Peyer's patch (tissue), 4 donors: ENCODE measurements at regions not wholly inside any gene's neighbourhood (a gene's known extent, or its start where the extent isn't known, plus 50 kb on each side); places are given as distances from the start of the nearest gene placed in this dataset.
"Not testable (repeated sequence)": the region's sequence is repeated elsewhere in the genome, so short reads cannot be mapped to it uniquely, and the experiment has no call there.

ENCODE experiments used
- DNase-seq, 3 donors: peaks; one replicate each; pipeline ENCODE4 v3.0.0-alpha.2; 2017 to 2019
- H3K27ac ChIP-seq, 4 donors: fragments of 200-600 bp; sonication (generic); one replicate each; pipeline ENCODE4 v1.5.1; 2016 to 2019
- H3K27me3 ChIP-seq, 2 donors: fragments of 200-600 bp; sonication (generic); one replicate each; pipeline ENCODE4 v1.5.1; 2019
- H3K36me3 ChIP-seq, 3 donors: fragments of 200-600 bp; sonication (generic); one replicate each; pipeline ENCODE4 v1.5.1; 2016 to 2019
- H3K4me1 ChIP-seq, 4 donors: fragments of 200-600 bp; sonication (generic); one replicate each; pipeline ENCODE4 v1.5.1; 2016 to 2019
- H3K4me3 ChIP-seq, 4 donors: fragments of 200-600 bp; sonication (generic); 1 replicate in 3 of 4; 2 replicates in 1 of 4; pipeline ENCODE4 v1.5.1; 2016 to 2019; ENCODE audit warnings: mild to moderate bottlenecking in 1 of 4
- H3K9me3 ChIP-seq, 4 donors: fragments of 200-600 bp; sonication (generic); one replicate each; pipeline ENCODE4 v1.5.1; 2016 to 2019; ENCODE audit warnings: mild to moderate bottlenecking in 1 of 4
- POLR2A ChIP-seq, 2 donors: fragments of 450-650 bp; IDR thresholded peaks; one replicate each; pipeline ENCODE4 v1.5.1; 2017; ENCODE audit warnings: antibody characterized with exemption in 2 of 2, mild to moderate bottlenecking in 2 of 2, moderate library complexity in 2 of 2
- TF ChIP-seq, protein P1 (sequence below), 6 experiments: fragments of 450-650 bp in 4 of 6; fragments of 200-600 bp in 2 of 6; sonication (generic) in 1 of 6; IDR thresholded peaks; one replicate each; pipeline ENCODE4 v1.5.1; 2017 to 2019; ENCODE audit warnings: antibody characterized with exemption in 6 of 6, mild to moderate bottlenecking in 3 of 6, moderate library complexity in 1 of 6

DNA sequence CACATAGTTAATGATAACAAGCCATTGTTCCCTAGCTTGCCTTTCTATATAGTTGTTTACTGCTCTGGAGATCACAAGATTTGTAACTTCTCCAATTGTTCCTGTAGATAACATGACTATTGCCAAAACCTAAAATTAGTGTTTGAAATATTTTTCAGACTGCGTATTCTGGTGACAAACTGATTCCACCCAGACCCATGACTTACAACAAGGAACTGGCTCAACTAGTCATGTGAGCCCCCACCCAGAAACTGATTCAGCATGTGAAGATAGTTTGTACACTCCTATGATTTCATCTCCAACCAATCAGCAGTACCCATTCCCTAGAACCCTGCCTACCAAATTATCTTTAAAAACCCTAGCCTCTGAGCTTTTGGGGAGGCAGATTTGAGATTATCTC lies 131.4 kb upstream of the BCL9 start:
- no peak for DNase-seq
- no peak overlapping the region for H3K4me3 ChIP-seq
- no peak overlapping the region for H3K27ac ChIP-seq
- H3K4me1 ChIP-seq, result no peaks in the 10 kb centered on the region
- no peaks in the 10 kb centered on the region for H3K36me3 ChIP-seq
- TF ChIP-seq, protein P1, sequence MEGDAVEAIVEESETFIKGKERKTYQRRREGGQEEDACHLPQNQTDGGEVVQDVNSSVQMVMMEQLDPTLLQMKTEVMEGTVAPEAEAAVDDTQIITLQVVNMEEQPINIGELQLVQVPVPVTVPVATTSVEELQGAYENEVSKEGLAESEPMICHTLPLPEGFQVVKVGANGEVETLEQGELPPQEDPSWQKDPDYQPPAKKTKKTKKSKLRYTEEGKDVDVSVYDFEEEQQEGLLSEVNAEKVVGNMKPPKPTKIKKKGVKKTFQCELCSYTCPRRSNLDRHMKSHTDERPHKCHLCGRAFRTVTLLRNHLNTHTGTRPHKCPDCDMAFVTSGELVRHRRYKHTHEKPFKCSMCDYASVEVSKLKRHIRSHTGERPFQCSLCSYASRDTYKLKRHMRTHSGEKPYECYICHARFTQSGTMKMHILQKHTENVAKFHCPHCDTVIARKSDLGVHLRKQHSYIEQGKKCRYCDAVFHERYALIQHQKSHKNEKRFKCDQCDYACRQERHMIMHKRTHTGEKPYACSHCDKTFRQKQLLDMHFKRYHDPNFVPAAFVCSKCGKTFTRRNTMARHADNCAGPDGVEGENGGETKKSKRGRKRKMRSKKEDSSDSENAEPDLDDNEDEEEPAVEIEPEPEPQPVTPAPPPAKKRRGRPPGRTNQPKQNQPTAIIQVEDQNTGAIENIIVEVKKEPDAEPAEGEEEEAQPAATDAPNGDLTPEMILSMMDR (IDR thresholded peaks at IDR 0.05), result no peak
- TF ChIP-seq POLR2A (IDR thresholded peaks at IDR 0.05), result no peak
- no peaks in the 10 kb centered on the region for H3K27me3 ChIP-seq
- H3K9me3 ChIP-seq, result no peaks in the 10 kb centered on the region

DNA sequence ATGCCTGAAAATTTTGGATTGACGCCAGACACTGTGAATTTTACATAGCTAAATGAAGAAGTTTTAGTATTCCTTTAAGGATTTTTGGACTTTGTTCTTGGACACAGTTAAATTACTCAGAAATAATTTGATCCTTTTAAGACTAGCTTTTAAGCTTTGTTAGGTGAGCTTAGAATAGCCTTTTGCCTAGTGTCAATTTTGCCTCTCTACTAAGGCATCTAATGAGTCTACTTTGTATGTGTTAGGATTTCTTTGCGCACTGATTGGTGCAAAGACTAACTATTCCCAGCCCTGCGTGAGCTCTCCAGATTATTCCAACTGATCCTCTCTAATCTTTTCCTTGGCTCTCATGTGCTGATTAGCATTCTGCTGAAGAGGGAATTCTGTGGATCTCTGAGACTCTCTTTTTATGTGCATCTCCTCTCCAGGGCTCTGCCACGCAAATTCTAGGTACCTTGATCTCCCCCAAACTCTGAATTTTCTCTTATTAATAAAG lies 128.1 kb upstream of the BCL9 start:
- no peak for DNase-seq
- no peaks in the 10 kb centered on the region for H3K4me1 ChIP-seq

DNA sequence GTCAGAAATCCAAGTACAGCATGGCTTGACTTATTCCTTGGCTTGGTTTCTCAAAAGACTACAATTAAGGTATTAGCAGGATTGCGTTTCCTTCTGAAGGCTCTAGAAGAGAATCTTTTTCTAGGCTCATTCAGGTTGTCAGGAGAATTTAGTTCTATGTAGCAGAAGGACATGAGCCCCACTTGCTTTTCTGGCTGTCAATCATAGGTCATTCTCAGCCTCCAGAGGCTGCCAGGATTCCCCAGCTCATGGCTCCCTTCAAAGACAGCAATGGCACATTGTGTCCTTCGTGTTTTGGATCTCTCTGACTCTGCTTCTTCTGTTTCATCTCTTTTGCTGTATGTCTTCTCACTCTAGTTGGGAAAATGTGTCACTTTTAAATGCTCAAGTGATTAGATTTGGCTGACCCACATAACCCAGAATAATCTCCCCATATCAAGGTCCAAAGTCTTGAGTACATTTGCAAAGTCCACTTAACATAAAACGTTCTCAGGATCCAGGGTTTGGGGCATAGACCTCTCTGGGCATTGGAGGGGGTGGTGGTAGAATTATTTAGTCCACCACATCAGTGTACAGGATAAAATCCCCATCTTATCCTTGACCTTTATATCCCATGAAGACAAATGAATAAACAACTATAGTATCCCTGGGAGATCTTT lies 126.7 kb upstream of the BCL9 start:
- no peaks in the 10 kb centered on the region for H3K27me3 ChIP-seq
- H3K4me3 ChIP-seq, result no peak overlapping the region
- TF ChIP-seq, protein P1 (IDR thresholded peaks at IDR 0.05), result no peak
- no peak for TF ChIP-seq POLR2A (IDR thresholded peaks at IDR 0.05)
- H3K4me1 ChIP-seq, result no peaks in the 10 kb centered on the region
- H3K9me3 ChIP-seq, result no peaks in the 10 kb centered on the region
- no peak for DNase-seq
- no peaks in the 10 kb centered on the region for H3K36me3 ChIP-seq
- no peak overlapping the region for H3K27ac ChIP-seq

More for the DNA sequence above, 128.1 kb upstream of the BCL9 start:
- Histone ChIP-seq H3K4me3 (no peak overlapping the region), H3K36me3 (no peaks in the 10 kb centered on the region), H3K27ac (no peak overlapping the region), H3K9me3 (no peaks in the 10 kb centered on the region), H3K27me3 (no peaks in the 10 kb centered on the region)
- TF ChIP-seq, protein P1 (IDR thresholded peaks at IDR 0.05), result no peak
- no peak for TF ChIP-seq POLR2A (IDR thresholded peaks at IDR 0.05)

DNA sequence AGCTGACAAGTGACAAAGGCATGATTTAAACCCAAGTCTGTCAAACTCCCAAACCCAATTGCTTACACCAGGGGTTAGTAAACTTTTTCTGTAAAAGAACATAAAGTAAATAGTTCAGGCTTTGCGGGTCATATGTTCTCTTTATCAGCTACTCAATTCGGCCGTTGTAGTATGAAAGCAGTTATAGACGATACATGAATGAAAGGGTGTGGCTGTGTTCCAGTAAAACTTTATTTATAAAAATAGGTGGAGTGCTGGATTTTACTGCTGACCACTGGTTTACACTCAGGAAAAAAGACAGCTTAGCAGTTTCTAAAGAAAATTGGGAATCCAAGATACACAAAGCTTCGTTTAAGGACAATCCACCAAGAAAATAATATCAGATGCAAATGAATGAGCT lies 124.3 kb upstream of the BCL9 start:
- Histone ChIP-seq H3K27ac (no peak overlapping the region), H3K27me3 (no peaks in the 10 kb centered on the region), H3K4me1 (no peaks in the 10 kb centered on the region), H3K4me3 (no peak overlapping the region), H3K9me3 (no peaks in the 10 kb centered on the region), H3K36me3 (no peaks in the 10 kb centered on the region)
- TF ChIP-seq POLR2A (IDR thresholded peaks at IDR 0.05), result no peak
- TF ChIP-seq, protein P1 (IDR thresholded peaks at IDR 0.05), result no peak
- no peak for DNase-seq

DNA sequence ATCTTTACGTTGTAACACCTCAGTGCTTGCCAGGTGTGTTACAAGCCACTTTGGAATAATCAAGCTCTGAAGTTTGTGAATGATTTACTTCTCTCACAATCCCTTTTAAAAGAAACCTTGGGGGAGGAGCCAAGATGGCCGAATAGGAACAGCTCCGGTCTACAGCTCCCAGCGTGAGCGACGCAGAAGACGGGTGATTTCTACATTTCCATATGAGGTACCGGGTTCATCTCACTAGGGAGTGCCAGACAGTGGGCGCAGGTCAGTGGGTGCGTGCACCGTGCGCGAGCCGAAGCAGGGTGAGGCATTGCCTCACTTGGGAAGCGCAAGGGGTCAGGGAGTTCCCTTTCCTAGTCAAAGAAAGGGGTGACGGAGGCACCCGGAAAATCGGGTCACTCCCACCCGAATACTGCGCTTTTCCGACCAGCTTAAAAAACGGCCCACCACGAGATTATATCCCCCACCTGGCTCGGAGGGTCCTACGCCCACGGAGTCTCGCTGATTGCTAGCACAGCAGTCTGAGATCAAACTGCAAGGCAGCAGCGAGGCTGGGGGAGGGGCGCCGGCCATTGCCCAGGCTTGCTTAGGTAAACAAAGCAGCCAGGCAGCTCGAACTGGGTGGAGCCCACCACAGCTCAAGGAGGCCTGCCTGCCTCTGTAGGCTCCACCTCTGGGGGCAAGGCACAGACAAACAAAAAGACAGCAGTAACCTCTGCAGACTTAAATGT lies 118.0 kb upstream of the BCL9 start:
- not testable (repeated sequence) for DNase-seq, H3K4me3 ChIP-seq, H3K27ac ChIP-seq, H3K36me3 ChIP-seq, H3K9me3 ChIP-seq, H3K27me3 ChIP-seq, H3K4me1 ChIP-seq

DNA sequence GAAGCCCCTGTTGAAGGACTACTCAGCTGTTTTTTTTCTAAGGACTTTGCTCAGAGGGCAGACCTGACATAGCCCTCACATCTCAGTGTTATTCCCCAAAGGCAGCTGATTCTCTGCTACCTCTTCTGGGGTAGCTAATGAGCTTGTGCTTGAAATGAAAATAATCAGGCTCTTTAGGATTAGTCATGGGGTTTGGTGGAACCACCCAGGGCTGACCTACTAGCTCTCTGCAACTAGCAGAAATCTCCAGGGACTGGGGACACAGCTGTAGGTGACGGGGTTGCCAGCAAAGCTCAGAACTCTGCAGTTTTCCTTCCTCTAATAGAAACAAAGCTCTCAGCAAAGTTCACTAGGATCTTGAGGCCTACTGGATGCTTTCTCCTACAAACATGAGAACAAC lies 106.4 kb upstream of the BCL9 start:
- no peak for TF ChIP-seq POLR2A (IDR thresholded peaks at IDR 0.05)
- TF ChIP-seq, protein P1 (IDR thresholded peaks at IDR 0.05), result no peak
- H3K27ac ChIP-seq, result no peak overlapping the region
- H3K9me3 ChIP-seq, result no peaks in the 10 kb centered on the region

More for the DNA sequence above, 106.4 kb upstream of the BCL9 start:
- no peaks in the 10 kb centered on the region for H3K27me3 ChIP-seq
- no peaks in the 10 kb centered on the region for H3K36me3 ChIP-seq
- no peak for DNase-seq
- H3K4me3 ChIP-seq, result no peak overlapping the region
- H3K4me1 ChIP-seq, result no peaks in the 10 kb centered on the region
